Heart left ventricle (tissue), 16 donors: ENCODE measurements at regions not wholly inside any gene's neighbourhood (a gene's known extent, or its start where the extent isn't known, plus 50 kb on each side); places are given as distances from the start of the nearest gene placed in this dataset.

Experiments
- ATAC-seq, 4 donors: fragments of 200-7000 bp; cut with Tn5 transposase; one replicate each; pipeline ENCODE4 v1.9.1; 2020 to 2022; ENCODE audit warnings: moderate library complexity in 4 of 4, mild to moderate bottlenecking in 3 of 4, moderate number of reproducible peaks in 1 of 4
- DNase-seq, 5 donors: peaks; one replicate each; pipeline ENCODE4 v3.0.0-alpha.2; 2020
- H3K27ac ChIP-seq, 12 donors: fragments of 200-600 bp; sonication (generic) in 4 of 12; one replicate each; pipeline versions ENCODE4 v1.5.0 to v1.8.0; 2016 to 2022; ENCODE audit warnings: mild to moderate bottlenecking in 2 of 12
- H3K27me3 ChIP-seq, 9 donors: fragments of 200-600 bp; sonication (generic) in 2 of 9; one replicate each; pipeline versions ENCODE4 v1.5.1 to v1.8.0; 2016 to 2022; ENCODE audit warnings: mild to moderate bottlenecking in 3 of 9
- H3K36me3 ChIP-seq, 9 donors: fragments of 200-600 bp; sonication (generic) in 2 of 9; one replicate each; pipeline versions ENCODE4 v1.5.0 to v1.8.0; 2018 to 2022; ENCODE audit warnings: mild to moderate bottlenecking in 2 of 9
- H3K4me1 ChIP-seq, 12 donors: fragments of 200-600 bp; sonication (generic) in 4 of 12; one replicate each; pipeline versions ENCODE4 v1.5.0 to v1.8.0; 2016 to 2022; ENCODE audit warnings: mild to moderate bottlenecking in 3 of 12
- H3K4me3 ChIP-seq, 12 donors: fragments of 200-600 bp; sonication (generic) in 4 of 12; one replicate each; pipeline versions ENCODE4 v1.5.0 to v1.8.0; 2017 to 2022; ENCODE audit warnings: mild to moderate bottlenecking in 9 of 12, moderate library complexity in 4 of 12
- H3K9me3 ChIP-seq, 12 donors: fragments of 200-600 bp; sonication (generic) in 4 of 12; one replicate each; pipeline versions ENCODE4 v1.5.0 to v1.8.0; 2016 to 2022; ENCODE audit warnings: mild to moderate bottlenecking in 1 of 12
- CTCF ChIP-seq, 12 donors: fragments of 200-600 bp; sonication (generic) in 4 of 12; IDR thresholded peaks; one replicate each; pipeline versions ENCODE4 v1.5.0 to v1.8.0; 2018 to 2022; ENCODE audit warnings: antibody characterized with exemption in 12 of 12, mild to moderate bottlenecking in 5 of 12
- POLR2A ChIP-seq, 2 donors: fragments of 450-650 bp; IDR thresholded peaks; one replicate each; pipeline ENCODE4 v1.6.1; 2017; ENCODE audit warnings: antibody characterized with exemption in 2 of 2, mild to moderate bottlenecking in 2 of 2, moderate library complexity in 2 of 2
- WGBS, 4 donors: extraction: QIAGEN DNeasy Blood & Tissue Kit in 2 of 4; methylation state at CpG; one replicate each; pipeline versions ENCODE4 v1.1.5 to v1.1.7; 2013 to 2018; 5-methylcytosine and 5-hydroxymethylcytosine counted together
- intact Hi-C, 10 donors: fragments of 100-400 bp; cut with DNase I; formaldehyde crosslinking; loops; one replicate each; pipeline versions ENCODE4 v1.11.1 to v1.14.2; 2022
- donor health status: ischemic (EF 13 %, LVEDD 7.1; RV severe dilation, severe dysfunction).
- donor health status: healthy with polysubstance abuse.
- donor health status: DM: no; HTN: yes; CAD: no.
- donor health status: DM: no; HTN: no; CAD: no.
- donor health status: ischemic (EF 25% LVEDD 6.9; RV normal size, moderate dysfunction).
- donor health status: ischemic (EF 25% LVEDD 5.7; RV mildly dilated, moderate dysfunction).
- donor health status: healthy.
- donor health status: DM: yes; HTN: yes; CAD: no.
- donor health status: ischemic (EF 35%, LVEDD 5.7; RV mildly dilated, moderate dysfunction).
- donor health status: nonischemic (EF 11% LVEDD 7.7; RV severe dilation, severe dysfunction).
- donor health status: DM: yes; HTN: yes; CAD: no.
- donor health status: PGD.
- donor health status: ischemic (EF 29% LVEDD 5.4; RV normal size, mild dysfunction).
- donor health status: nonischemic (EF 23%, LVEDD 6.1; RV moderate dilation, normal function).

GRCh38 chr5:171617266-171617665 is 168.4 kb upstream of the SMIM23 start:
- no peak for DNase-seq
- ATAC-seq: no peak
- intact Hi-C loops: no loop called here
- TF ChIP-seq POLR2A (IDR thresholded peaks at IDR 0.05) (no peak), CTCF (IDR thresholded peaks at IDR 0.05) (no peak)
- Histone ChIP-seq H3K36me3 (no peaks in the 10 kb centered on the region), H3K4me1 (peaks cover 0 to 8% (median 0%) of the 10 kb centered on the region in 12 donors), H3K9me3 (no peaks in the 10 kb centered on the region), H3K27me3 (peaks cover 0 to 7% (median 0%) of the 10 kb centered on the region in 9 donors), H3K4me3 (no peak overlapping the region), H3K27ac (no peak overlapping the region)
- 89 to 92% (median 91%) methylated on average over 12 of the region's 12 CpGs for WGBS, 4 donors

GRCh38 chr5:171617817-171618591 is 167.6 kb upstream of the SMIM23 start:
- no peak overlapping the region for H3K4me3 ChIP-seq
- ATAC-seq: no peak
- no peaks in the 10 kb centered on the region for H3K36me3 ChIP-seq
- DNase-seq: no peak
- H3K27ac ChIP-seq: no peak overlapping the region
- H3K9me3 ChIP-seq: no peaks in the 10 kb centered on the region
- WGBS, 4 donors: 80 to 85% (median 83%) methylated on average over 19 of the region's 19 CpGs
- peaks cover 0 to 7% (median 0%) of the 10 kb centered on the region in 9 donors for H3K27me3 ChIP-seq
- no peak for TF ChIP-seq CTCF (IDR thresholded peaks at IDR 0.05)
- no peak for TF ChIP-seq POLR2A (IDR thresholded peaks at IDR 0.05)
- intact Hi-C loops: no loop called here
- H3K4me1 ChIP-seq: peaks cover 0 to 9% (median 0%) of the 10 kb centered on the region in 12 donors

- Histone ChIP-seq H3K27ac (no peak overlapping the region), H3K27me3 (peaks cover 0 to 7% (median 0%) of the 10 kb centered on the region in 9 donors), H3K4me3 (no peak overlapping the region), H3K9me3 (no peaks in the 10 kb centered on the region), H3K36me3 (no peaks in the 10 kb centered on the region), H3K4me1 (peaks cover 0 to 9% (median 0%) of the 10 kb centered on the region in 12 donors)
- intact Hi-C loops: no loop called here
- 78 to 85% (median 81%) methylated on average over 7 of the region's 7 CpGs for WGBS, 4 donors
- no peak for DNase-seq
- ATAC-seq: no peak
- TF ChIP-seq POLR2A (IDR thresholded peaks at IDR 0.05) (no peak), CTCF (IDR thresholded peaks at IDR 0.05) (no peak)
Observed at GRCh38 chr5:171619196-171619595, 166.4 kb upstream of the SMIM23 start.

GRCh38 chr5:171619744-171620143 is 165.9 kb upstream of the SMIM23 start:
- H3K27ac ChIP-seq: no peak overlapping the region
- H3K27me3 ChIP-seq: peaks cover 0 to 4% (median 0%) of the 10 kb centered on the region in 9 donors
- no peak for DNase-seq
- peaks cover 0 to 9% (median 0%) of the 10 kb centered on the region in 12 donors for H3K4me1 ChIP-seq
- 77 to 92% (median 80%) methylated on average over 3 of the region's 3 CpGs for WGBS, 4 donors
- no peak for ATAC-seq
- H3K36me3 ChIP-seq: no peaks in the 10 kb centered on the region
- intact Hi-C loops: loop anchor here in 3 of 10 donors (10.0 kb wide), 3 partner anchors 195 to 285 kb away; no protein-coding TSS in a partner anchor
- H3K9me3 ChIP-seq: no peaks in the 10 kb centered on the region
- TF ChIP-seq CTCF (IDR thresholded peaks at IDR 0.05): no peak
- no peak for TF ChIP-seq POLR2A (IDR thresholded peaks at IDR 0.05)
- no peak overlapping the region for H3K4me3 ChIP-seq
